GM18519 (cell line): ENCODE measurements at regions not wholly inside any gene's neighbourhood (a gene's known extent, or its start where the extent isn't known, plus 50 kb on each side); places are given as distances from the start of the nearest gene placed in this dataset.

Experiments used
- ATAC-seq: cut with Tn5 transposase; IDR thresholded peaks from one replicate; pipeline ENCODE4 v1.9.1; 2021; ENCODE audit warnings: mild to moderate bottlenecking, moderate library complexity; ENCODE audit not compliant: unreplicated experiment, low FRiP score

- ATAC-seq, result no peak
Measured at GRCh38 chr12:124390442-124391097, 95.7 kb downstream of the RFLNA start.

- no peak for ATAC-seq
Measured at GRCh38 chr12:124389725-124390441, 95.0 kb downstream of the RFLNA start.

- no peak for ATAC-seq
Measured at GRCh38 chr12:124389138-124389724, 94.3 kb downstream of the RFLNA start.

GRCh38 chr12:124388679-124389137 is 93.8 kb downstream of the RFLNA start:
- no peak for ATAC-seq

GRCh38 chr12:124388038-124388671 is 93.3 kb downstream of the RFLNA start:
- no peak for ATAC-seq

- ATAC-seq, result no peak
Measured at GRCh38 chr12:124387528-124387911, 92.6 kb downstream of the RFLNA start.

- ATAC-seq, result no peak
Measured at GRCh38 chr12:124386661-124387527, 92.0 kb downstream of the RFLNA start.

- no peak for ATAC-seq
Measured at GRCh38 chr12:124386059-124386458, 91.2 kb downstream of the RFLNA start.

GRCh38 chr12:124385219-124385969 is 90.5 kb downstream of the RFLNA start:
- ATAC-seq, result no peak

- ATAC-seq, result no peak
Measured at GRCh38 chr12:124384299-124384894, 89.5 kb downstream of the RFLNA start.

- ATAC-seq, result no peak
Measured at GRCh38 chr12:124383028-124383427, 88.1 kb downstream of the RFLNA start.

- no peak for ATAC-seq
Measured at GRCh38 chr12:124381456-124382296, 86.8 kb downstream of the RFLNA start.

- no peak for ATAC-seq
Measured at GRCh38 chr12:124380796-124381455, 86.0 kb downstream of the RFLNA start.

- no peak for ATAC-seq
Measured at GRCh38 chr12:124379938-124380754, 85.3 kb downstream of the RFLNA start.

- no peak for ATAC-seq
Measured at GRCh38 chr12:124379379-124379937, 84.6 kb downstream of the RFLNA start.

- no peak for ATAC-seq
Measured at GRCh38 chr12:124378926-124379325, 84.0 kb downstream of the RFLNA start.
